ENCODE measurements at regions not wholly inside any gene's neighbourhood (a gene's known extent, or its start where the extent isn't known, plus 50 kb on each side); places are given as distances from the start of the nearest gene placed in this dataset.

DNA sequence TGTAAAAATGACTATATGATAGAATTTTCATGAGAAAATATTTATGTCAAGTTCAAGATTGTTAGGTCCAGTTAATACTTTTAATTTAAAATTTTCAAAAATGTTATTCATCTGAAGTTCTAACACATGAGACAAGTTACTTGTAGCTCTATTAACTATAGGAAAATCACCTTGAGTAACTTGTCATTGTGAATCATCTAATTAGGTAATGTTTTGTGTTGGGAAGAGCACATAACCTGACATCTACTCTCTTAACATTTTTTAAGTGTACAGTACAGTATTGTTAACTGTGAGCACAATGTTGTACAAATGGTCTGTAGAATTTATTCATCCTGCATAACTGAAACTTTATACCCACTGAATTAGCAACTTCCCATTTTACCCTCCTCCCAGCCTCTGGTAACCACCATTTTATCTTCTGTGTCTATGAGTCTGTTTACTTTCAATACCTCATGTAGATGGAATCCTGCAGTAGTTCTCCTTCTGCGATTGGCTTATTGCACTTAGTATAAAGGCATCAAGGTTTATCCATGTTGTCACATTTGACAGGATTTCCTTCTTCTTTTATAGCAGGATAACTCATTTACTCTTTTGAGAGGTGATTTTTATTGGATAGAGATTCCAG, 54.6 kb downstream of the ARL4A start:
- TF ChIP-seq, protein P1, sequence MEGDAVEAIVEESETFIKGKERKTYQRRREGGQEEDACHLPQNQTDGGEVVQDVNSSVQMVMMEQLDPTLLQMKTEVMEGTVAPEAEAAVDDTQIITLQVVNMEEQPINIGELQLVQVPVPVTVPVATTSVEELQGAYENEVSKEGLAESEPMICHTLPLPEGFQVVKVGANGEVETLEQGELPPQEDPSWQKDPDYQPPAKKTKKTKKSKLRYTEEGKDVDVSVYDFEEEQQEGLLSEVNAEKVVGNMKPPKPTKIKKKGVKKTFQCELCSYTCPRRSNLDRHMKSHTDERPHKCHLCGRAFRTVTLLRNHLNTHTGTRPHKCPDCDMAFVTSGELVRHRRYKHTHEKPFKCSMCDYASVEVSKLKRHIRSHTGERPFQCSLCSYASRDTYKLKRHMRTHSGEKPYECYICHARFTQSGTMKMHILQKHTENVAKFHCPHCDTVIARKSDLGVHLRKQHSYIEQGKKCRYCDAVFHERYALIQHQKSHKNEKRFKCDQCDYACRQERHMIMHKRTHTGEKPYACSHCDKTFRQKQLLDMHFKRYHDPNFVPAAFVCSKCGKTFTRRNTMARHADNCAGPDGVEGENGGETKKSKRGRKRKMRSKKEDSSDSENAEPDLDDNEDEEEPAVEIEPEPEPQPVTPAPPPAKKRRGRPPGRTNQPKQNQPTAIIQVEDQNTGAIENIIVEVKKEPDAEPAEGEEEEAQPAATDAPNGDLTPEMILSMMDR (IDR thresholded peaks at IDR 0.05): no peak
- no peak for TF ChIP-seq POLR2AphosphoS5 (IDR thresholded peaks at IDR 0.05)

Measured in suprapubic skin (tissue), 3 donors.